HFFc6 (cell line): ENCODE measurements at regions not wholly inside any gene's neighbourhood (a gene's known extent, or its start where the extent isn't known, plus 50 kb on each side); places are given as distances from the start of the nearest gene placed in this dataset.
"Not testable (repeated sequence)": the region's sequence is repeated elsewhere in the genome, so short reads cannot be mapped to it uniquely, and the experiment has no call there.

Experiments used
- DNase-seq: peaks from one replicate; pipeline ENCODE4 v3.0.0-alpha.2; 2018
- H3K27ac Mint-ChIP-seq: 2 replicates; pipeline ENCODE4 v1.8.0; 2020; ENCODE audit warnings: mild to moderate bottlenecking, mixed read lengths
- H3K27me3 Mint-ChIP-seq: 2 replicates; pipeline ENCODE4 v1.8.0; 2021; ENCODE audit warnings: mild to moderate bottlenecking, moderate library complexity, mixed read lengths; ENCODE audit not compliant: insufficient read depth
- H3K36me3 Mint-ChIP-seq: 2 replicates; pipeline ENCODE4 v1.8.0; 2021; ENCODE audit warnings: low read depth, mixed read lengths
- H3K4me1 Mint-ChIP-seq: 2 replicates; pipeline ENCODE4 v1.8.0; 2020; ENCODE audit warnings: low read depth, mixed read lengths
- H3K4me3 Mint-ChIP-seq: 2 replicates; pipeline ENCODE4 v1.8.0; 2020; ENCODE audit warnings: mild to moderate bottlenecking, moderate library complexity, mixed read lengths
- H3K9me3 Mint-ChIP-seq: 2 replicates; pipeline ENCODE4 v1.8.0; 2020; ENCODE audit warnings: mild to moderate bottlenecking, mixed read lengths
- CTCF ChIP-seq: fragments of 200-600 bp; sonication (generic); IDR thresholded peaks from 2 replicates; pipeline ENCODE4 v1.5.0; 2021; ENCODE audit warnings: antibody characterized with exemption, mild to moderate bottlenecking

DNA sequence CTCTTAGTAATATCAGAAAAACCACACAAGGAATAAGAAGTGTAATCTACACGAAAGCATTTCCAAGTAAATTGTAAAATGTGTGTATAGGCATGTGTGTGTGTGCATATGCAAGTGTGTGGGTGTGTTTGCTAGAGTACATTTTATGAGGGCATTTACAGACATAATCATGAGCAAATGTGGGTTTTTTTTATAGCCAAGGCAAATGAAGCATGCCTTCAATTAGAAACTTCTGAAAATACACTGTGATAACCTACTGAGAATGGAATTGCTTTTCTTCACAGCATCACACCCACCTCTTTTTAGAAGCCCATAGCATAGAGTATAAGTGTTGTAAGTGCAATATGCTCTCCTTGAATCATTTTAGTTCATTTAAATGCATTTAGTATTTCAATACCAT, 1721.1 kb downstream of the GRIK2 start:
- Mint-ChIP-seq H3K9me3 (peaks cover 21% of the 10 kb centered on the region), H3K4me1 (no peaks in the 10 kb centered on the region), H3K36me3 (no peaks in the 10 kb centered on the region), H3K27me3 (no peaks in the 10 kb centered on the region), H3K27ac (no peak overlapping the region), H3K4me3 (no peak overlapping the region)
- no peak for DNase-seq
- no peak for TF ChIP-seq CTCF

- no peak for DNase-seq
- no peak for TF ChIP-seq CTCF
- H3K4me3 Mint-ChIP-seq: no peak overlapping the region
- no peaks in the 10 kb centered on the region for H3K36me3 Mint-ChIP-seq
- H3K4me1 Mint-ChIP-seq: no peaks in the 10 kb centered on the region
- peaks cover 15% of the 10 kb centered on the region for H3K9me3 Mint-ChIP-seq
- no peak overlapping the region for H3K27ac Mint-ChIP-seq
- no peaks in the 10 kb centered on the region for H3K27me3 Mint-ChIP-seq
Observed at GRCh38 chr6:103113416-103113815, 1719.9 kb downstream of the GRIK2 start.

DNA sequence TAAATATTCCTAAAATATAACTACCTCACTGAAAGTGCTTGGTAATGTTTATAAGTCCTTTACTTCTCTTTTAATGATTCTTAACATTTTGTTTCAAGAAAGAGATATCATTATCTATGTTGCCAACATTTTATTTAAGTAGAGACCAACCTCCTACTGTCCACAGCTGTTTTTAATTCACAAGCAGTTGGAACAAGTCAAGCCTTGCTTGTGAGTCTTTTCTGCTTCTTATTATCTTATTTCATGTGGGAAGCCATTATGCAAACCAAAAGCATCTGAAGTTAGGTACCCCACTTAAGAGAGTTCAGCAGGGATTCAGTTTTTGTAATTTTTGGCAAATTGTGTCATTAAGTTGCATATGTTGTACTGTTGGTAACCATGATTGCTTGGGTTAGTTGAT, 1714.5 kb downstream of the GRIK2 start:
- Mint-ChIP-seq H3K4me3 (no peak overlapping the region), H3K9me3 (peaks cover 16% of the 10 kb centered on the region), H3K4me1 (no peaks in the 10 kb centered on the region), H3K27me3 (no peaks in the 10 kb centered on the region), H3K27ac (no peak overlapping the region), H3K36me3 (no peaks in the 10 kb centered on the region)
- no peak for TF ChIP-seq CTCF
- DNase-seq: no peak

DNA sequence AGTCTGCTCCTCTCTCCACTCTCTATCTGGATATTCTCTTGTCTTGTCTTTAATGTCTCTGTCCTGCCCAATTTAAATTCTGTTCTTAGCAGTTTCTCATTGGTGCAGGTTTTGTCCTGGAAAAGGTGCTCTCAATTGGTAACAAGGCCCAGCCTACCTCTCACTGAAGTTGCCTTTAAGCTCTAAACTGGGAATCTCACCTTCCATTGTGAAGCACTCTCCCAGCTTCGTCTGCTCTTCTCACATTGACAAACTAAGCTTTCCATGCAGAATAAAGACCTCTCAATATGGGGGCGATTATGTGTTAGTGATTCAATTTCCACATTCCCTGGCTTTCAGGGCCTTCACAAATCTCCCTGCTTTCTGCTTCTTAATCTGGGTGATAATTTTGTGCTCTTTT, 1712.2 kb downstream of the GRIK2 start:
- Mint-ChIP-seq H3K4me1 (no peaks in the 10 kb centered on the region), H3K4me3 (no peak overlapping the region), H3K27me3 (no peaks in the 10 kb centered on the region), H3K27ac (no peak overlapping the region), H3K9me3 (peaks cover 22% of the 10 kb centered on the region), H3K36me3 (no peaks in the 10 kb centered on the region)
- TF ChIP-seq CTCF: no peak
- no peak for DNase-seq

- DNase-seq: no peak
- Mint-ChIP-seq H3K4me3 (no peak overlapping the region), H3K27ac (no peak overlapping the region), H3K27me3 (no peaks in the 10 kb centered on the region), H3K36me3 (no peaks in the 10 kb centered on the region), H3K4me1 (no peaks in the 10 kb centered on the region), H3K9me3 (peaks cover 46% of the 10 kb centered on the region)
- no peak for TF ChIP-seq CTCF
Observed at GRCh38 chr6:103101267-103101666, 1707.8 kb downstream of the GRIK2 start.

DNA sequence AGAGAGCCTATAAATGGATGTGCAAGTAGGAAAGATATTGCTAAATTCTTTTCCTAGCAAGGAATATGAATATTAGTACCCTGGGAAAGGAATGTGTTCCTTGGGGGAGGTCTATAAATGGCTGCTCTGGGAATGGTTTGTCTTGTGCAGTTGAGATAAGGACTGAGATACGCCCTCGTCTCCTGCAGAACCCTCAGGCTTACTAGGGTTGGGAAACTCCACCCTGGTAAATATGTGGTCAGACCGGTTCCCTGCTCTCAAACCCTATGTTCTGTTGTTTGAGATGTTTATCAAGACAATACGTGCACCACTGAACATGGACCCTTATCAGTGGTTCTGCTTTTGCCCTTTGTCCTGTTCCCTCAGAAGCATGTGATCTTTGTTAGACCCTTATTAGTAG, 1698.9 kb downstream of the GRIK2 start:
- H3K27me3 Mint-ChIP-seq, H3K36me3 Mint-ChIP-seq, H3K27ac Mint-ChIP-seq, H3K4me3 Mint-ChIP-seq, DNase-seq, H3K4me1 Mint-ChIP-seq: not testable (repeated sequence)
- H3K9me3 Mint-ChIP-seq: peaks cover 24% of the 10 kb centered on the region
